ENCODE measurements at regions not wholly inside any gene's neighbourhood (a gene's known extent, or its start where the extent isn't known, plus 50 kb on each side); places are given as distances from the start of the nearest gene placed in this dataset.

DNA sequence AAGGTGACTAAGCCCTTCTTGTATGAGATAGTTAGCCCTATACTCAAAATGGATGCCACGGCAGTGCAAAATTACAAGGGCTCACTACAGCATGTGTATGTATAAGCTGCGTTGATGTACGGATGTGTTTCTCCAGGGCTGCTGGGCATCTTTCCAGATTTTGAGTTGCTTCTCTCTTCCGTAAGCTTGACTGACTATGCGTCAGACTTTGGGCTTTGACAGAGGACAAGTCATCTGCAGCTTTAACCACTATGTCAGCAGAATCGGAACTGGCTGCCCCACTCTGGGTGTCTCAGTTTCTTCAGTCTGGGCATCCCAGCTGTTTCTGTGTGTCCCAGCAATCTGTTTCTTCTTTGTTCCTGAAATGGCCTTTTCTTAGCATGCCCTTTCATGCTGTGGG, 241.6 kb downstream of the BTBD3 start:
- TF ChIP-seq, protein P1, sequence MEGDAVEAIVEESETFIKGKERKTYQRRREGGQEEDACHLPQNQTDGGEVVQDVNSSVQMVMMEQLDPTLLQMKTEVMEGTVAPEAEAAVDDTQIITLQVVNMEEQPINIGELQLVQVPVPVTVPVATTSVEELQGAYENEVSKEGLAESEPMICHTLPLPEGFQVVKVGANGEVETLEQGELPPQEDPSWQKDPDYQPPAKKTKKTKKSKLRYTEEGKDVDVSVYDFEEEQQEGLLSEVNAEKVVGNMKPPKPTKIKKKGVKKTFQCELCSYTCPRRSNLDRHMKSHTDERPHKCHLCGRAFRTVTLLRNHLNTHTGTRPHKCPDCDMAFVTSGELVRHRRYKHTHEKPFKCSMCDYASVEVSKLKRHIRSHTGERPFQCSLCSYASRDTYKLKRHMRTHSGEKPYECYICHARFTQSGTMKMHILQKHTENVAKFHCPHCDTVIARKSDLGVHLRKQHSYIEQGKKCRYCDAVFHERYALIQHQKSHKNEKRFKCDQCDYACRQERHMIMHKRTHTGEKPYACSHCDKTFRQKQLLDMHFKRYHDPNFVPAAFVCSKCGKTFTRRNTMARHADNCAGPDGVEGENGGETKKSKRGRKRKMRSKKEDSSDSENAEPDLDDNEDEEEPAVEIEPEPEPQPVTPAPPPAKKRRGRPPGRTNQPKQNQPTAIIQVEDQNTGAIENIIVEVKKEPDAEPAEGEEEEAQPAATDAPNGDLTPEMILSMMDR (IDR thresholded peaks at IDR 0.05): no peak
- no peak for TF ChIP-seq POLR2AphosphoS5 (IDR thresholded peaks at IDR 0.05)
